ENCODE measurements at regions not wholly inside any gene's neighbourhood (a gene's known extent, or its start where the extent isn't known, plus 50 kb on each side); places are given as distances from the start of the nearest gene placed in this dataset.

- DNase-seq (ENCODE audit: low spot score) = no peak
These were observed 200.0 kb downstream of the HIBADH start for GRCh38 chr7:27462575-27463270.

GRCh38 chr7:27464970-27465369, 197.7 kb downstream of the HIBADH start:
- no peak for DNase-seq (ENCODE audit: low spot score)

DNA sequence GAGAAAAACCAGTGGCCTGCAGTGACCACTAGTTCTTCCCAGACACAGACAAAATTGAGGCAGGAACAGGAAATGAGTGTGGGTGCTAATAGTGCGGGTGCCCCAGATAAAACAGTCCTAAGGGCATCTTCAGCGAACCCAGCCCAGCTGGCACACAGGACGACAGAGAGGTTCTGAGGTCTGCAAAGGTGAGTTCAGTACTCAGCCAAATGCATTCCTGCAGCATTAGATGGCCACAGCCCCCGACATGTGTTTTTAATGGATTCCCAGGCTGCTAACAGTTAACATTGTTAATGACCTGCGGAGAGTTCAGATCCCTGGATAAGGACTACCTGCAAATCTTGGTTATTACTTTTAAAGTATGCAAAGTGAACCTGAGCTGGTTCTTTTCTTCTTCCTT, 196.0 kb downstream of the HIBADH start:
- DNase-seq (ENCODE audit: low spot score) = no peak

DNA sequence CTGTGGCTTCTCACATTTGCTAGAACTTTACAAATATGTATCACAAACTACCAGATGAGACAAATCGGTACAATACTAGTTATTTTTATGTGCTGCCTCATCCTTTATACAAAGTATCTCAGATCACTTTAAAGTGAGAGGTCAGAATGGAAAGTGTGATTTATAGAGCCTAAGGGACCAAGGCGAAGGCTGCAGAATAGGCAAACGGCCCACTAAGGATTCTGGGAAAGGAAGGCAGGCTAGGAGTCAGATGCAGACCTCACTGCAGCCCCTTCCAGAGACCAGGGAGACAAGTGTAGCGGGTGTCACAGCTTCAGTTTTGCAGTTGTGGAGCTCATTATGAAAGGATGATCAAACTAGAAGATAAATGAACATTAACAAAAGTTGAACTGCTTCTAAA, 190.6 kb downstream of the HIBADH start:
- no peak for DNase-seq (ENCODE audit: low spot score)

Data from HuH-7 (cell line).